ENCODE measurements at regions not wholly inside any gene's neighbourhood (a gene's known extent, or its start where the extent isn't known, plus 50 kb on each side); places are given as distances from the start of the nearest gene placed in this dataset.

GRCh38 chr9:73079326-73079725 is 72.3 kb upstream of the ANXA1 start:
- TF ChIP-seq POLR2A (IDR thresholded peaks at IDR 0.05) (no peak), CTCF (IDR thresholded peaks at IDR 0.05) (no peak), POLR2AphosphoS5 (IDR thresholded peaks at IDR 0.05) (no peak), EP300 (IDR thresholded peaks at IDR 0.05) (no peak)

Measured in suprapubic skin (tissue), 4 donors.